ENCODE measurements at regions not wholly inside any gene's neighbourhood (a gene's known extent, or its start where the extent isn't known, plus 50 kb on each side); places are given as distances from the start of the nearest gene placed in this dataset.
A peak's percentile ranks its signal among the peaks of the same experiment; 100 is the strongest.

GRCh38 chr3:81910244-81910852 is 148.9 kb upstream of the GBE1 start:
- Histone ChIP-seq H3K4me3 (ENCODE audit: low read length) (no peak overlapping the region), H3K9ac (ENCODE audit: low read length) (no peak overlapping the region), H3K79me2 (ENCODE audit: low read length) (no peaks in the 10 kb centered on the region), H3K4me2 (ENCODE audit: low read depth, low read length) (no peak overlapping the region), H3K9me2 (replicated peaks; ENCODE audit: insufficient read depth, low read length) (no peaks in the 10 kb centered on the region), H3F3A (ENCODE audit: insufficient read depth, low read length) (no peaks in the 10 kb centered on the region), H2AFZ (ENCODE audit: low read length) (no peak overlapping the region), H4K20me1 (ENCODE audit: insufficient read depth, low read length) (no peaks in the 10 kb centered on the region), H3K27ac (ENCODE audit: low read length) (no peak overlapping the region), H3K4me1 (ENCODE audit: low read length) (no peaks in the 10 kb centered on the region), H3K9me3 (replicated peaks; ENCODE audit: insufficient read depth, low read length) (no peaks in the 10 kb centered on the region), H3K27me3 (replicated peaks; ENCODE audit: insufficient read depth, low read length) (no peaks in the 10 kb centered on the region), H3K36me3 (replicated peaks; ENCODE audit: insufficient read depth, low read length) (no peaks in the 10 kb centered on the region)
- DNase-seq = peak; percentile 44
- peak; percentile 79 for TF ChIP-seq CTCF (IDR thresholded peaks at IDR 0.05; ENCODE audit: low read length)
- no peak for TF ChIP-seq EZH2phosphoT487 (IDR thresholded peaks at IDR 0.05; ENCODE audit: low read length)

DNA sequence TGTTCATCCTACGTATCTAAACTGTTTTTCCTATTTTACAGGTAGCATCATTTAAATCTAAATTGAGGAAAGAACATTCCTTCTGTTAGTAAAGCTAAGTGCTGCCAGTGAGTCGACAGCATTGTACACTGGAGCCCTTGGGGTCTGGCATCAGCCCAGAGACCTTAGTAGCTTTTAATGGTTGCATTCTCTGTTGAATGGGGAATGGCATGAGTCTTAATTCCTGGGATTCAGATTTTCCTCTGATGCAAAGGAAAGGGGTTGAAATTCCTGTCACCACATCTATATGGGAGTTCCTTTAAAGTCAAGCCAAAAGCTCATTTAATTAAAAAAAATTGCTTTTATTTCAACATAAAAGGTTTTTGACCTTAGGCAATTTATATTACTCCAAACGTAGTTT is 148.4 kb upstream of the GBE1 start:
- Histone ChIP-seq H2AFZ (ENCODE audit: low read length) (no peak overlapping the region), H3K9me2 (replicated peaks; ENCODE audit: insufficient read depth, low read length) (no peaks in the 10 kb centered on the region), H3K4me3 (ENCODE audit: low read length) (no peak overlapping the region), H3K4me2 (ENCODE audit: low read depth, low read length) (no peak overlapping the region), H3K36me3 (replicated peaks; ENCODE audit: insufficient read depth, low read length) (no peaks in the 10 kb centered on the region), H3K4me1 (ENCODE audit: low read length) (no peaks in the 10 kb centered on the region), H3K27ac (ENCODE audit: low read length) (no peak overlapping the region), H3K27me3 (replicated peaks; ENCODE audit: insufficient read depth, low read length) (no peaks in the 10 kb centered on the region), H4K20me1 (ENCODE audit: insufficient read depth, low read length) (no peaks in the 10 kb centered on the region), H3K79me2 (ENCODE audit: low read length) (no peaks in the 10 kb centered on the region), H3K9ac (ENCODE audit: low read length) (no peak overlapping the region), H3F3A (ENCODE audit: insufficient read depth, low read length) (no peaks in the 10 kb centered on the region), H3K9me3 (replicated peaks; ENCODE audit: insufficient read depth, low read length) (no peaks in the 10 kb centered on the region)
- TF ChIP-seq CTCF (IDR thresholded peaks at IDR 0.05; ENCODE audit: low read length) (no peak), EZH2 (optimal IDR thresholded peaks at IDR 0.05; ENCODE audit: low read depth, low read length) (no peak), EZH2phosphoT487 (IDR thresholded peaks at IDR 0.05; ENCODE audit: low read length) (no peak)
- no peak for DNase-seq

DNA sequence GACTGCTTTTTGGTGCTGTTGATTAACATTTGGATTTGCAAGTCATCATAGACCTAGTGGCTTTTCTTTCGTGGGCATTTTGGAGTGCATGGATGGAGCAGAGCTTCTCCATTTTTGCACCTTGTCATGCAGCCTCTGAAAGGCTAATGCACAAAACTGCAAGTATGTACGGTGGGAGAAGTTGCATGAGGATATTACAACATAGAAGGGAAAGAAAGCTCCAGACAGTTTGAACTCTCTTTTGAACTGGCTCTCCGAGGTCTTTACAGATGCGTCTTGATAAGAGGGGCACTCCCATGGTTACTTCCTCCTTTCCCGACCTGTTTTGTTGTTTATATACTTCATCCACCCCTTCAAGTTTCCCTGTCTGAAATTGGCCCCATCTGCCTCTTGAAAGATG is 147.1 kb upstream of the GBE1 start:
- no peak for TF ChIP-seq EZH2phosphoT487 (IDR thresholded peaks at IDR 0.05; ENCODE audit: low read length)
- TF ChIP-seq EZH2 (optimal IDR thresholded peaks at IDR 0.05; ENCODE audit: low read depth, low read length) = no peak
- no peak for TF ChIP-seq CTCF (IDR thresholded peaks at IDR 0.05; ENCODE audit: low read length)
- DNase-seq = no peak
- Histone ChIP-seq H3K4me3 (ENCODE audit: low read length) (no peak overlapping the region), H3K9me3 (replicated peaks; ENCODE audit: insufficient read depth, low read length) (no peaks in the 10 kb centered on the region), H4K20me1 (ENCODE audit: insufficient read depth, low read length) (no peaks in the 10 kb centered on the region), H3K4me2 (ENCODE audit: low read depth, low read length) (no peak overlapping the region), H3K9ac (ENCODE audit: low read length) (no peak overlapping the region), H3K9me2 (replicated peaks; ENCODE audit: insufficient read depth, low read length) (no peaks in the 10 kb centered on the region), H3K27ac (ENCODE audit: low read length) (no peak overlapping the region), H3K4me1 (ENCODE audit: low read length) (no peaks in the 10 kb centered on the region), H2AFZ (ENCODE audit: low read length) (no peak overlapping the region), H3K36me3 (replicated peaks; ENCODE audit: insufficient read depth, low read length) (no peaks in the 10 kb centered on the region), H3F3A (ENCODE audit: insufficient read depth, low read length) (no peaks in the 10 kb centered on the region), H3K79me2 (ENCODE audit: low read length) (no peaks in the 10 kb centered on the region), H3K27me3 (replicated peaks; ENCODE audit: insufficient read depth, low read length) (no peaks in the 10 kb centered on the region)

Measured in MM.1S (cell line).